ENCODE measurements at regions not wholly inside any gene's neighbourhood (a gene's known extent, or its start where the extent isn't known, plus 50 kb on each side); places are given as distances from the start of the nearest gene placed in this dataset.

GRCh38 chr3:111415018-111415417 lies 127.0 kb upstream of the CD96 start:
- H3K4me2 ChIP-seq = no peak overlapping the region
- no peaks in the 10 kb centered on the region for H4K20me1 ChIP-seq (ENCODE audit: insufficient read depth)
- H3K27me3 ChIP-seq (ENCODE audit: insufficient read depth) = no peaks in the 10 kb centered on the region
- no peaks in the 10 kb centered on the region for H3K36me3 ChIP-seq (replicated peaks in 1 of 2; ENCODE audit: control insufficient read depth in 1 of 2, insufficient read depth in 2 of 2, low read length in 1 of 2)
- H3K27ac ChIP-seq (ENCODE audit: low read depth in 2 of 2, low read length in 1 of 2) = no peak overlapping the region
- no peak overlapping the region for H3K9ac ChIP-seq
- no peaks in the 10 kb centered on the region; a peak in 1 of 4 replicates for H3K4me1 ChIP-seq (ENCODE audit: control insufficient read depth in 1 of 2, insufficient read depth in 2 of 2, low read depth in 1 of 2, low read length in 1 of 2)
- CTCF ChIA-PET = no interaction called here
- TF ChIP-seq EZH2phosphoT487 (IDR thresholded peaks at IDR 0.05; ENCODE audit: borderline replicate concordance, low read depth) (no peak), IRF3 (IDR thresholded peaks at IDR 0.05; ENCODE audit: low read depth, low read length) (no peak), ZBTB33 (IDR thresholded peaks at IDR 0.05; ENCODE audit: borderline replicate concordance, low read depth) (no peak), FOXJ3 (CRISPR knock-in tag; IDR thresholded peaks at IDR 0.05) (no peak), RXRA (IDR thresholded peaks at IDR 0.05; ENCODE audit: borderline replicate concordance, low read depth) (no peak), NRF1 (IDR thresholded peaks at IDR 0.05; ENCODE audit: low read depth, low read length) (no peak), CHD2 (IDR thresholded peaks at IDR 0.05; ENCODE audit: low read length, partially characterized antibody) (no peak), SIN3A (IDR thresholded peaks at IDR 0.05; ENCODE audit: borderline replicate concordance, low read depth, low read length) (no peak), ELF1 (IDR thresholded peaks at IDR 0.05) (no peak), TCF12 (IDR thresholded peaks at IDR 0.05) (no peak), MXI1 (IDR thresholded peaks at IDR 0.05; ENCODE audit: low read depth, low read length) (no peak), GATA2 (CRISPR knock-in tag; IDR thresholded peaks at IDR 0.05) (no peak), RFX5 (IDR thresholded peaks at IDR 0.05; ENCODE audit: low read length) (no peak), FOSL2 (IDR thresholded peaks at IDR 0.05; ENCODE audit: borderline replicate concordance, low read depth) (no peak), TEAD4 (IDR thresholded peaks at IDR 0.05; ENCODE audit: borderline replicate concordance, insufficient read depth) (no peak), EP300 (IDR thresholded peaks at IDR 0.05; ENCODE audit: borderline replicate concordance in 1 of 2, low read depth in 1 of 2, low read length in 1 of 2) (no peak), TAF1 (IDR thresholded peaks at IDR 0.05; ENCODE audit: borderline replicate concordance, low read depth, low read length) (no peak), MEF2A (IDR thresholded peaks at IDR 0.05; ENCODE audit: borderline replicate concordance, low read depth) (no peak)
- no peaks in the 10 kb centered on the region for H3K79me2 ChIP-seq (ENCODE audit: insufficient read depth)
- H3F3A ChIP-seq (replicated peaks; ENCODE audit: insufficient read depth) = no peaks in the 10 kb centered on the region
- H3K9me3 ChIP-seq = no peaks in the 10 kb centered on the region
- H2AFZ ChIP-seq (ENCODE audit: low read depth) = no peak overlapping the region
- H3K9me2 ChIP-seq = no peaks in the 10 kb centered on the region
- POLR2A ChIA-PET = no interaction called here
- DNase-seq = no peak
- no peak overlapping the region for H3K4me3 ChIP-seq (ENCODE audit: low read depth in 2 of 2, low read length in 1 of 2)
